HL-60 (cell line): ENCODE measurements at regions not wholly inside any gene's neighbourhood (a gene's known extent, or its start where the extent isn't known, plus 50 kb on each side); places are given as distances from the start of the nearest gene placed in this dataset.

Experiments
- GABPA ChIP-seq: IDR thresholded peaks from 2 replicates; pipeline ENCODE4 v1.6.1; 2012; ENCODE audit warnings: low read depth
- POLR2AphosphoS5 ChIP-seq: IDR thresholded peaks from 2 replicates; pipeline ENCODE4 v1.6.1; 2012; ENCODE audit warnings: low read depth
- SPI1 ChIP-seq: IDR thresholded peaks from 2 replicates; pipeline ENCODE4 v1.6.1; 2012; ENCODE audit warnings: low read depth, mild to moderate bottlenecking, borderline replicate concordance
- TF ChIP-seq, protein P1 (sequence below): IDR thresholded peaks from one replicate; pipeline ENCODE4 v1.5.1; 2011; ENCODE audit warnings: low read length, control low read depth, inconsistent platforms; ENCODE audit not compliant: insufficient read depth
- TF ChIP-seq, protein P2 (sequence below): IDR thresholded peaks from 2 replicates; pipeline ENCODE4 v1.6.1; 2012; ENCODE audit warnings: low read depth; ENCODE audit not compliant: insufficient replicate concordance

DNA sequence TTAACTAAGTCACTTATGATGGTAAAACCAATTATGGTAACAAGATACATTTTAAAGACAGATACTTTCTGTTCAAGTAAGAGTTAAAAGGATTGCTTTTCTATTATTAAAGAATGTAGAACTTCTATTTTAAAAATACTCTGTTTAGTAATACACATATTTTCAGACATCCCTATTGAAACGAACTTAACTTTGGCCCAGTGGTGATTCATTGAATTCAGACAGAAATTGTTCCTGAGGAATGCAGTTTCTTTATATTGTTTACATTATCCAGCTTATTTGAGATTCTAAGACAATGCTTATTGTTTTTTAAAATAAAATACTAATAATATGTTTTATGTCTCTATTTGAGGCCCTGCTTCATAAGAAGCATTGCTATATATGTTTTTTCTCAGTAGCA, 816.4 kb downstream of the SEMA5A start:
- TF ChIP-seq, protein P1, sequence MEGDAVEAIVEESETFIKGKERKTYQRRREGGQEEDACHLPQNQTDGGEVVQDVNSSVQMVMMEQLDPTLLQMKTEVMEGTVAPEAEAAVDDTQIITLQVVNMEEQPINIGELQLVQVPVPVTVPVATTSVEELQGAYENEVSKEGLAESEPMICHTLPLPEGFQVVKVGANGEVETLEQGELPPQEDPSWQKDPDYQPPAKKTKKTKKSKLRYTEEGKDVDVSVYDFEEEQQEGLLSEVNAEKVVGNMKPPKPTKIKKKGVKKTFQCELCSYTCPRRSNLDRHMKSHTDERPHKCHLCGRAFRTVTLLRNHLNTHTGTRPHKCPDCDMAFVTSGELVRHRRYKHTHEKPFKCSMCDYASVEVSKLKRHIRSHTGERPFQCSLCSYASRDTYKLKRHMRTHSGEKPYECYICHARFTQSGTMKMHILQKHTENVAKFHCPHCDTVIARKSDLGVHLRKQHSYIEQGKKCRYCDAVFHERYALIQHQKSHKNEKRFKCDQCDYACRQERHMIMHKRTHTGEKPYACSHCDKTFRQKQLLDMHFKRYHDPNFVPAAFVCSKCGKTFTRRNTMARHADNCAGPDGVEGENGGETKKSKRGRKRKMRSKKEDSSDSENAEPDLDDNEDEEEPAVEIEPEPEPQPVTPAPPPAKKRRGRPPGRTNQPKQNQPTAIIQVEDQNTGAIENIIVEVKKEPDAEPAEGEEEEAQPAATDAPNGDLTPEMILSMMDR, result no peak
- no peak for TF ChIP-seq POLR2AphosphoS5
- TF ChIP-seq, protein P2, sequence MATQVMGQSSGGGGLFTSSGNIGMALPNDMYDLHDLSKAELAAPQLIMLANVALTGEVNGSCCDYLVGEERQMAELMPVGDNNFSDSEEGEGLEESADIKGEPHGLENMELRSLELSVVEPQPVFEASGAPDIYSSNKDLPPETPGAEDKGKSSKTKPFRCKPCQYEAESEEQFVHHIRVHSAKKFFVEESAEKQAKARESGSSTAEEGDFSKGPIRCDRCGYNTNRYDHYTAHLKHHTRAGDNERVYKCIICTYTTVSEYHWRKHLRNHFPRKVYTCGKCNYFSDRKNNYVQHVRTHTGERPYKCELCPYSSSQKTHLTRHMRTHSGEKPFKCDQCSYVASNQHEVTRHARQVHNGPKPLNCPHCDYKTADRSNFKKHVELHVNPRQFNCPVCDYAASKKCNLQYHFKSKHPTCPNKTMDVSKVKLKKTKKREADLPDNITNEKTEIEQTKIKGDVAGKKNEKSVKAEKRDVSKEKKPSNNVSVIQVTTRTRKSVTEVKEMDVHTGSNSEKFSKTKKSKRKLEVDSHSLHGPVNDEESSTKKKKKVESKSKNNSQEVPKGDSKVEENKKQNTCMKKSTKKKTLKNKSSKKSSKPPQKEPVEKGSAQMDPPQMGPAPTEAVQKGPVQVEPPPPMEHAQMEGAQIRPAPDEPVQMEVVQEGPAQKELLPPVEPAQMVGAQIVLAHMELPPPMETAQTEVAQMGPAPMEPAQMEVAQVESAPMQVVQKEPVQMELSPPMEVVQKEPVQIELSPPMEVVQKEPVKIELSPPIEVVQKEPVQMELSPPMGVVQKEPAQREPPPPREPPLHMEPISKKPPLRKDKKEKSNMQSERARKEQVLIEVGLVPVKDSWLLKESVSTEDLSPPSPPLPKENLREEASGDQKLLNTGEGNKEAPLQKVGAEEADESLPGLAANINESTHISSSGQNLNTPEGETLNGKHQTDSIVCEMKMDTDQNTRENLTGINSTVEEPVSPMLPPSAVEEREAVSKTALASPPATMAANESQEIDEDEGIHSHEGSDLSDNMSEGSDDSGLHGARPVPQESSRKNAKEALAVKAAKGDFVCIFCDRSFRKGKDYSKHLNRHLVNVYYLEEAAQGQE, result no peak
- no peak for TF ChIP-seq GABPA
- no peak for TF ChIP-seq SPI1
